NCI-H1694 treated with DMSO at 0.1 percent for 48 hours (cell line): ENCODE measurements at regions not wholly inside any gene's neighbourhood (a gene's known extent, or its start where the extent isn't known, plus 50 kb on each side); places are given as distances from the start of the nearest gene placed in this dataset.

Source experiments
- DNase-seq: peaks from one replicate; lab custom pipeline; 2025; lab: John Stamatoyannopoulos, UW

DNA sequence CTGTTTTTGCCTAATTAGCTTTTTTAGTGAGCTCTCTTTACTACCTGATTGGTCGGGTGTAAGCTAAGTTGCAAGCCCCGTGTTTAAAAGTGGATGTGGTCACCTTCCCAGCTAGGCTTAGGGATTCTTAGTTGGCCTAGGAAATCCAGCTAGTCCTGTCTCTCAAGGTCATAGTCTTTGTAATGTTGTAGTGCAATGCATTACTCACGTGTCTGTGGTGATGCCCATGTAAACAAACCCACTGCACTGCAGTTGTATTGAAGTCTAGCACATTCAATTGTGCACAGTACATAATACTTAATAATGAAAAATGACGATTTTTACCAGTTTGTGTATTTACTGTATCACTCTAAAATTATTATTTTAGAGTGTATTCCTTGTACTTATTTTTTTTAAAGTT is 335.5 kb downstream of the NUAK1 start:
- no peak for DNase-seq

DNA sequence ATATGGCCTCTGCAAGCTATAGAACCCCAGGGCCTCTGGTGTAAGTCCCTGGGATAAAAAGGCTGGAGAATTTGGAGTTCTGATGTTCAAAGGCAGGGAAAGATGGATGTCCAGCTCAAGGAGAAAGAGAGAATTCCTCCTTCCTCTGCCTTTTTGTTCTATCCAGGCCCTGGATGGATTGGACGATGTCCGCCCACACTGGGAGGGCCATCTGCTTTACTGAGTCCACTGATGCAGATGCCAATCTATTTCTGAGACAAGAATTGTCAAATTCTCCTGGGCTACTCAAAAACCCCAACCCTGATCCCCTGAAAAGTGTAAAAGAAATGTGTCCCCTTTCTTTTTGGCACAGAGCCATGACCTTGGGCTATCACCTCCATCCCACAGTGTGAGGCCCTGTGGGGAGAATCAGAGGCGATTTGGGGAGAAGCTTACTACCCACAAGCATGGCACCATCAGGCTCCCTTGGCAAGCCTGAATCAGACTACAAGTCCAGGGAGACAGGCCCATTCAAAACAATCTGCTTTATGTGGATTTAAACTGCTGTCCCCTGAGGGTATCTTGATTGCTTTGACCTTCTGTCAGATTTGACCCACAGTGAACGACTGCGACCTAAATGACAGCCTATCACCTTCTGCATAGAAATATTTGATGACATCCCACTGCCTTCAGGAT is 334.0 kb downstream of the NUAK1 start:
- DNase-seq, result no peak

DNA sequence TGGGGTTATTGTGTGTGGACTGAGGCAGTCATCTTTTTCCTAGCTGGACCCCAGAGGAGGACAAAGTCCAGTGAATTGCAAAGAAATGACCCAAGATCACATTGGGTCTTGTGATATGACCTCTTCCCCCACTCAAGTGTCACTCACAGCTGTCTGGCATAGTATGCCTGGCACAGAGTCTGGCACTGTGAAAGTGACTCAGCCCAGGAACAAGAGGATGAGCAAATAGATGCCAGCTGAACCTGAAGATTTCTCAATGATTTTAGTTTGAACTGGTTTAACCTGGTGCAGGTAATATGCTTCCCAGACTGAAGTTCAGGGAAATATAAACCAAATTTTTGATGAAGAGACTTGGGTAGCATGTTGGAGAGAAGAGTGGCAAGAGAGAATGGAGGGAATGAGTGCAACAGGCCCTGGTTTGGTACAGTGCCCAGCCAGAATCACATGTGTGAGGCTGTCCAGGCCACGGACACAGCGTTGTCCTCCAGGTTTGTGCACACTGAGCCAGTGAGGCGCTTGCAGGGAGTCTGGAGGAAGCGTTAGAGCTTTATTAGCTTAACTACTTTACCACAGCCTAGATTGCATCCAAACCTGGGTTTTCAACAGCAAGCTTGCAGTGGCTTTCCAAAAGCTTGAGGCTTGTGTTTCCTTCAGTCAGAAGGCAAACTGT is 332.9 kb downstream of the NUAK1 start:
- DNase-seq, result no peak

DNA sequence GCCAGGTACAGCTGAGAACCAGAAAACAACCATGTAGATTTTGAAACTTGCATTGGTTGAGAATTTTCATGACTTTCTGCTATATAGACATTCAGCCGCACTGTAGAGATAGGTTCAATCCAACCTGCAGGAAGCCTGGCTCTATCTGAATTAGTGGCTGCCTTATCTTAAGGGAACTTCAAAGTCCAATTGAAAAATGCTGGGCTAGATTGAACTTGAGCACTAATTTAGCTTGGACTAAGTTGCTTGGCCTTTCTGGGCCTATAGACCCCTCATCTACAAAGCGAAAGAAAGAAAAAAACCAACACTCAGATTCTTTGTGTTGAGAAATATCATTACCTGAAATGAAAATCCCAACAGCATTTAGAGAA is 332.4 kb downstream of the NUAK1 start:
- DNase-seq, result no peak

DNA sequence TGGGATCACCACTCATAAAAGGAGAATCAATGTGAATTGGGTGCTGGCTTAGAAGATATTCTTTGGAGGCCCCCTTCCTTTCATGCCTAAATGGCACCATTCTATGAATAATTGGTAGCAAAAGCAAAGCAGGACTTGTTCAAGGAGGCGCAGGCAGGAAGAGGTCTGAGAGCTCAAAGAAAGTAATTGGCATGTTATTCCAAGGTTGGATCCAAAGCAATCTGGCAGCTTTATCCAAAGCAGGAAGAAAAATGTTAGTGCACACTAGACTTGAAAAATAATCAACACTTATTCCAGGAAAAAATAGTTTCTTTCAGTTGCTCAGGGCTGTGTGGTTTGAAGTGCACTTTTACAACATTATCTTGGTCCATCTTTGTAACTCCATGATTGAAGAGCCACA is 326.4 kb downstream of the NUAK1 start:
- no peak for DNase-seq

DNA sequence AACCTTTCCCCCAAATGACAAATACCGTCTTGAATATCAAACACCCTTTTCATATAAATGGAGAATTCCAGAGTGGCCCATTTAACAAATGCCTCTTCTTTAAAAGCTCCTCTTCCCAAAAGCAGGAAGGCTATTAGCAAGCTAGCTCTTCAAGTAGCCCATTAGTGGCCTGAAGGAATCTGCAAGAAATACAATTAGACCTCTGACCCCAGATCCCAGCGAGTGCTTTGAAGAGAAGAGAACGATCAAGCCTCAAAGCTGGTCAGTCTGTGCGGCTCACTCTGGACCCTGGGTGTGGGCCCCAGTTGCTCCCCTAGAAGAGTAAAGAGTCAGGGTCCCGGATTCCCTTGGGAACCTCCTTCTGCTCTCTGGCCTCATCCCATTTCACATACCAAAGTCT is 325.6 kb downstream of the NUAK1 start:
- DNase-seq, result no peak

DNA sequence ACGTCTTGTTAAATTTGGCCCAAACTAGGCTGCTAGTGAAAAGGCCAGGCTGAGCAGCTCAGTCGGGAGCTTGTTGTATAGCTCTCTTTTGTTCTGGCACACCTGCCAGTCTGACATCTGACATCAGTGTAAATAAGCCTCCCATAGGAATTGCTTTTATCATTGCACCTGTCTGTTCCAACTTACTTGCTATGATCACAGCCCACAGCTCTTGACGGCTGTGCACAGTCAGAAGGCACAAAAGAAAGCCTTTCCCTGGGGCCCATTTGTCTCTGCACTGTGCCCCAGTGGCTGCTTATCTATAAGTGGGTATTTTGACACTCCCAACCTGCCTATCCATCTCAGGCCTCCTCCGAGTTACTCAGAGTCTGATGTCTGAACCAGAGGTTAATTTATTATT is 324.5 kb downstream of the NUAK1 start:
- DNase-seq, result no peak

DNA sequence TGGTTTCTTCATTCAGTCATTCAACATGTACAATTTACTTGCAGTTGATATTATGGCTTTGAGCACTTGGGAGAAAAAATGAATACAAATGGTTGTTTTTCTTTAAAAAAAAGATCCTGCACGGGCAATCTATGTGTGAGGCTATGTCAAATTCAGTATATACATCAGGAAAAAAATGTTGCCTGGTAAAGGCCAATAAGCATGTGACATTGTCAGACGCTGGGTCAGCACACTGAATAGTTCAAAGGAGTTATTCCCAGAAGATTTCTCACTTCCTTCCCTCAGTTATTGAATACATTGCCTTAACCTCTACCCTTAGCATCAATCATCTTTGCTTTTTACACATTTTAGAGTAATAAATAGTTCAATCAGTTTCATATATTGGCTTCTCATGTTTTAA is 319.2 kb downstream of the NUAK1 start:
- DNase-seq, result no peak

DNA sequence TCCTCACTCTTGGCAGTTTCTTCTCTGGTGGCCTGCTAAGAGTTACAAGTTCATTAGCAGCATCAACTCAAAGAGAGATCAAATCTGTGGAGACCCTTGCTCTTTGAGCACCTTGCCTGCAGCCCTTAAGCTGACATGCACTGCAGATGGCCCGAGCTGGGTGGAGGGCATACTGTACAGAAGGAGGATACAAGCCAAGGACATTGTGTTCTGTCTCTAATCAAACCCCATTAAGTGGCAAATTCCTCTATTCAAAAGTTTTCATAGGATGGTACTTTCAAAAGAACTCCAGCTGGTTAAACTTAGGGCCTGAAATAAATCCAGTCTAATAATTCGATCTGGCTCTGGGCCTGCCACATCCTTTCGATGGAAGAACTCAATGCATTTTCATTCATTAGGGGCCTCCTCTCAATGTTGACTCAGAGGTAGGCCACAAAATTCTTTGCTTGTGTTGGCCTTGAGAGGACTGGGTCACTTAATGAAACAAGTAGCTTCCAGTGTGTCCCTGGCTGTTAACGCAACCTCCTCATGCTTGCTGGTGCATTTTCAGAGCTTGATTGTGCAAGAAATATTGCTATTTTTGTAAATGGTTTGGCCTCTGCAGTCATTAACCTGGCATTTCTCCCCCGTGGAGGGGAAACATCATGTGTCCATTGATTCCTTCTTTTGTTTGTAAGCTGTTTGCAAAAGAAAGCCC is 318.2 kb downstream of the NUAK1 start:
- DNase-seq, result no peak

DNA sequence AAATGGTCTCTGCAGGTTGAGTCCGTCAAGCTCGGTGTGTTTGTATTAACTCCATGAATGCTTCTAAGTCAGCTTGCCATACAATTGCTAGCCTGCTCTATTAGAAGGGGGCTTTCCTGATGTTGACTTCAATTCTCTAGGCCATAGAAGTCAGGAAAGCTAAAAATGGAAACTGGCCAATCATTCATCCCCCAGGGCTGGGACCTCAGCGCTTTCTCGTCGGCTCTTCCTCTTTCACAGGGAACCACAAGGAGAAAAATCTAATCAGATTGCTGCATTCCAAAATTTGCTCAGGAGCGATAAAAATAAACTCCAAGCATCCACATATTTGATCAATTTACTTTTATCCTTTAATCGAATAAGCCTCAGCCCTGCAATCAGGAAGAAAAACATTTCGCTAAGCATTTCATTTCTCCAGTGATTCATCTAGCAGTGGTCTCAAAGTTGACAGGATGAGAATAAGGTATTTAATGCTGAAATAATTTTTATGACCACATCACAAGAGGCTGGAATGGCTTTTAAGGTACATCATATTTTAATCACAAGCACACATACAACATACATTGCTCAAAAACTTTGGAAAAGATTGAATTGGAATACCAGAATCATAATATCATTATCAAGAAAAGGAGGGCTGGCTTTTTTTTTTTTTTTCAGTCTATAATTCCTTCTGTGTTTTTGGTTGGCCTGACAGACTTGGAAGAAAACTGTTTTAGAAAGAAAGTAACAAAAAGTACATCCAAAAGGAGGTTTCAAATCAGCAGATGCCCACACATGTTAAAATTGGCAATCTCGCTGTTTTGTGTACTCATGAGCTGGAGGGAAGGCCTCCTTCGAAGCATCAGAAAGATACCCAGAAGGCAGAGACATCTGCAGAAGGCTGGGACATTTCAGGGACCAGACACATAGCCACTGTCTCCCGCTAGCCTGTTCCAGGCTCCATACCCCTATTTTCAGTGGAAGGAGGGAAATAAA is 316.3 kb downstream of the NUAK1 start:
- DNase-seq, result no peak

DNA sequence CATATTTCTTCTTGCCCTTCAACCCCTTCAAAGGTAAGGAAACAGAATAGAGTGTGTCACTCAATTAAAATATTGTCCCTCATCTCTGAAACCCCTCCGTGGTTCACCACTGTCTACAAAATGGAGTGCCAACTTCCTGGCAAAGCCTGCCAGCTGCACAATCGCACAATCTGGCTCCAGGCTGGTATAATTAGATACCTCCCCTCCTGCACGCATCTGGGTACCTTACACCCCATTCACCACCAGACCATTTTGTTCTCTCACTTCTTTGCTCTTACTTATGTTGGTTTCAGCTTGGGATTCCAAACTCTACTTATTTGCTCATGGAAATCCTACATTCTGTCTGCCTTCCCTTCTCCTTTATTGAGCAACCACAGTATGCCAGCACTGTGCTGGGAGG is 314.9 kb downstream of the NUAK1 start:
- no peak for DNase-seq

DNA sequence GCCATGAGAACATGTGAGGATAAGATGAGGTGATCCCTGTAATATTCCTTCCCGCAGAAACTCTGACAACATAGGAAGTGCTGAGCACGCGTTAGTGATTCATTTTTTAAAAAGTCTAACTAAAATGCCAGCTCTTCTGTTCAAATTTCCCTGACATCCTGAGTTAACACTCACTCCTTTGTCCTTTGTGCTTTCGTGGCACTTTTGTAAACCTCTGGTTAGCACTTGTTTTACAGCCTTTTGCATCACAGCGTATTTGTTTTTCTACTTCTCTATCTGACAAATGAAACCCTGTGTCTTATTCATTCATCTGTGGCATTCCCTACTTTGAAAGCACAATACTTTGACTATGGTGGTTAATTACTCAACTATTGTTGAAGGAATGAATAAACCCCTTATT is 313.6 kb downstream of the NUAK1 start:
- no peak for DNase-seq

DNA sequence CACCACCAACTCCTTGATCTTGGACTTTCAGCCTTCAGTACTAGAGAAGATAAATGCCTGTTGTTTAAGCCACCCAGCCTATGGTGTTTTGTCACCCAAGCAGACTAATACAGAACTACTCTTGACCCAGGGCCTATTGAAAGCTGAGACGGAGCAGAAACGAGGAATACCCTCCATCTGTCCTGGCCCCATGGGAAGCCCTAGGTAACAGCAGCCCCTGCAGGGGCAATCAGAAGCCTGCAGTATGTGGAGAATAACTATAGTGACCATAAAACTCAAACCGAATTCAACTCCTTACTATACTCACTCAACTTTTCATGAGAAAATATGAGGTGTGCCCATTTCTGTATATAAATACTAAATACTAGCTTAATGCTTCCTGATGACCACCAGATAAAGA is 307.4 kb downstream of the NUAK1 start:
- DNase-seq, result peak; percentile 17

DNA sequence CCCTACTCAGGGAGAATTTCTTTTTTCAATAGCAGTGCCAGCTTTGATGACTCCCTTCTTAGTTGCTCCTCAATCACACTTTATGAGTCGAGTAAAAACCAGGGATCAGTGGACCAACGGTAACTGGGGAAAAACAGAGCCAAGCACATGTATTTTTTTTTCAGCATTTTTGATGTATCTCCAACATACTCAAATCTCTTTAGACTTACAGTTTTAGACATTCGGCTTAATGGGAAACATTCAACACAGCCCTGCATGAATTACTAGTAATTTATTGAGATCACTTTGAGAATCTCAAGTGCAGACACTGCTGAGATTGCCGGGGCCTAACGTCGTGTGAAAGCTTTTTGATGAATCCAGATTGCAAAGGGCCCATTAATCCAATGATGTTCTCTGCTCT is 306.7 kb downstream of the NUAK1 start:
- no peak for DNase-seq

DNA sequence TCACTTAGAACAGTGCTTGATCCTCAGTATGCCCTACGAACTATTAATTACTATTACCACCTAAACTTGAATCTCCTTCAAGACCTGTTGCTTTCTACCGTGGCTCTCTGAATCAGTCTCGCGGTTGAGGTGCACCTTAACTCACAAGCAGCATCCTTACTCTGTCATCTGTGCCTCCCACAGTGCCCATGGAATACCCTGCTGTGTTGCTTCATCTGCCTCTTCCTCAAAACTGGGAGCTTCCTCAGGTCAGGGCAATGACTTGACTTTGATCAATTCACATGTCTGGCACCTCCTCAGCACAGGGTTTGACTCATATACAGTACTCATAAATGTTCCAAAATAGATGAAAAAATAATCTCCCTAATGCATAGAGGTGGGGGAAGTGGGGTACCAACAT is 305.9 kb downstream of the NUAK1 start:
- no peak for DNase-seq

DNA sequence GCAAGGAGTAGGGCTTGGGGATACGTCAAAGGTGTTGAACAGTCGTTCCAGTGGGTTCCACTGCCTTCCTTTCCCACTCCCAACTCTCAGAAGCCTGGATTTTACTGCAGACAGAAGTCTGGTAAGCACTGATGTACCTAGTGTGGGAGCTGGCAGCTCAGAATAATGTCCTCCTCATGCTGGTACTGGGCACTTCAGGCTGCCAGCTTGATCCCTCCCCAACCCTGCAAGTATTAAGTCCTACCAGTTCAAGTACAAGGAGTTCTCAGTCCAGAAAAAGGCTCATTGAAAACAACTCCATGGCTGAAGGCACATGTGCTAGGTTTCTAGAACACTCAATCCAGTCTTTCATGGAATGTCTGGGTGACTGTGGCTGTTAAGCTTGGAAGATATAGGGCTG is 304.3 kb downstream of the NUAK1 start:
- no peak for DNase-seq

DNA sequence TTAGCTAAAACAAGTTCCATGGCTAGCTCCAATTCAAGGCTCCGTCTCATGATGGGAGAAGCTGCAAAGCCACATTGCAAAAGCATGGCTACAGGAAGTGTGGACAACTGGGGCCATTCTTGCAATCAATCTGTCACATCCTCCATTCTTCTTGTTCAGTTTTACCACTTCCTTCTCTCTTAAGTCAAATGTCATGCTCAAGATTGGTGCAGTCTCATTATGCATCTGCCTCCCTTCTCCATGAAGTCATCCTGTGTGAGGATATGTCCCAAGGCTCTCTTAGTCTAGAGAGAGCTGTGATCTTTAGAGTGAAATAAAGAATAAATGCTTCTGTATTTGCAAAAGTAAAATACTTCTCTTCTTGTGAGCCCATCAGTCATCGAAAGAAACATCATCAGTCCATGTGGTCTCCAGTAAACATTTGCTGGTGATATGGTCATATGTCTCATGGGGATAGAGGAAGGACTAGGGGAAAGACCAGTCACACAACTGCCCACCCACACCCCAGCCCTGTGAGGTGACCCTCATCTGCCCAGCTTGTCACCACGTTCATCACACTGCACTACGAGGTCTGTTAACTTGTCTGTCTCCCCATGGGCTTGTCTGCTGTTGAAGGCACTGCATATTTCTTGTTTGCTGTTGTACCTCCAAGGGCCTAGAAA is 303.0 kb downstream of the NUAK1 start:
- no peak for DNase-seq

DNA sequence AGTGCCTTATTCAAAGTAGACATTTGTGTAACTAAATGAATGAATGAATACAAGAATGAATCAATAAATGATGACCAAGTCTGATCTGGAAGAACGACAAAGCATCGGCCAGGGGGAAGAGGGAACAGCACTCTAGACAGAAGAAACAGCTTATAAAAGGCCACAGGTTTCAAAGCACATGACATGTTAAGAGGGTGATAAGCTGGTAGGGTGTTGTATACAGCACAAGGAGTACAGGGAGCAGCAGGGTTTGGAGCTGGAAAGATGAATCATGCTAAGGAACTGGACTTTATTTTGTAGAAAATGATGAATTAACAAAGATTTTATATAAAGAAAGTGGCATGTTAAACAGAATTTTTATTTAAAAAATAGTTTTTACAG is 302.5 kb downstream of the NUAK1 start:
- no peak for DNase-seq

DNA sequence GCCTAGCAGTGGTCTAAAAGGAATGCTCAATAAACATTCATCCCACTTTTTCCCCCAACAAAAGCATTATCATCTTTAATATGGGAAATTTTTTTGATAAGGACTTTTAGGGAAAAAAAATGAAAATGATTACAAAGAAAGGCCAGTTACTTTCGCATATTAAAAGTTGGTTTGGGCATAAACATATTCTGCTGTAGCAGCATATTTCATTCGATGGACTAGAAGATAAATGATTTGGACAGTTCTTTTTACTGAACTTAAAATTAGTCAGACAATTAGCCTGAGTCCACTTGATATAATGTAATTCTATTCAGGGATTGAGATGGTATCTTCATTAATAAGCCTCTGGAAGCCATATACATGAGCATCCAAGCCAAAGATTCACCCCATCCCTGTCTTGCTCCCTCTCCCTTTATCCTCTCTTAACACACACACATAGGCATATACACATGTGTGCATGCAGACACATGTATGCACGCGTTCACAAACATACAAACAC is 299.1 kb downstream of the NUAK1 start:
- DNase-seq, result no peak

DNA sequence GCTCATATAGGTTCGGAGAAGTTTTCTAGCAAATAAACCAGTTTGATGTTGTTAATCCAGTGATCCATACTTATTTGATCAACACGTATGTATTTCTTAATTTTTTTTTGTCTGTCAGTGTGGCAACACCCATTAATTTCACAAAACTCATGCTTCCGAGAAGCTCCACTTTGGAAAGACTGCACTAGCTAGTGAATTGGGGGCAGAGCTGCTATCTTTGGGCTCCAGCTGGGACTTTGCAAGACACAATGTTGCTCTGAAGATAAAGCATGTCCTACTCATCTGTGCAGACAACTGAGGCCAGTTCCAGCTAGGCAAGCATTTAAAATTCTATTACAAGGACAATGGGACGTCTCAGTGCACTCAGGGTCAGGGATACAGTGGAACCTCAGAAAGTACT is 298.4 kb downstream of the NUAK1 start:
- no peak for DNase-seq

DNA sequence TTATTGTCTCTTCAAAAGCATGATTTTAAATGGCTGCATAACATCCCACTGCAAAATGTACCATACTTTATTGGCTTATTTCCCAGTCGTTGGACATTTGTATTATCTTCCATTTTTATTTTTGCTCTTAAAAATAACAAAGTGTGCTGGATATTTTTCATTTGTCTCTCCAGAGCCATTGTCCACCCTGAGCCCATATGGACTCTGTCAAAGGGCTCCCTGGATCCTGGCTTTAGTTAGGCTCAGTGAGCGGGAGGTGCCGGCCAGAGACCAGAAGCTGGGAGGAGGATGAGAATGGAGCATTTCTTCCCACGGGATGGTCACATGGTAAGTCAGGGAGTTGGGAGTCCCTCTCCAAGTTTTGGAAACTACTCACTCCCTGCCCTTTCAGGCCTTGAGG is 296.9 kb downstream of the NUAK1 start:
- no peak for DNase-seq

DNA sequence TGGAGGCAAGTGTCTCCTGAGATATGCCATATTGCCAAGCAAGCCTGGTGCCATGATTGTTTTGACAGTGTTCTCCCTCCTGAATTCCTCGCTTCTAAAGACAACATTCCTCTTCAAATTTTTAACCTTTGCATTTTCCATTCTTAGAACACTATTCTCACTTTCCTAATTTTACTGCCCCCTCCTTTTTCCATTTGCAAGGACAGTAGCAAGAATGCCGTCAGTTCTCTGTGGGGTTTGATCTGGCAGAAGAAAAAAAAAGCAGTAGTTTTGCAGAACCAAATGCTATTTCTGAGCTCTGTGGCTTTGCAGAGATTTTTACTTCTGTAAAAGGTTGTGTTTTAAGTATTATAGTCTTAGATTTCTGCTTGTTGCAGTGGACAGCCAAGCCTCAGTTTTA is 295.2 kb downstream of the NUAK1 start:
- DNase-seq, result no peak
